Glutamatergic neuron (in vitro differentiated cells): ENCODE measurements at regions not wholly inside any gene's neighbourhood (a gene's known extent, or its start where the extent isn't known, plus 50 kb on each side); places are given as distances from the start of the nearest gene placed in this dataset.

Source experiments
- DNase-seq: peaks from one replicate; pipeline ENCODE4 v3.0.0; 2022
- H3K27ac Mint-ChIP-seq: one replicate; pipeline ENCODE4 v1.8.0; 2020; ENCODE audit warnings: mild to moderate bottlenecking, mixed read lengths, inconsistent platforms; ENCODE audit not compliant: unreplicated experiment
- H3K27me3 Mint-ChIP-seq: one replicate; pipeline ENCODE4 v1.8.0; 2020; ENCODE audit warnings: mild to moderate bottlenecking, moderate library complexity, mixed read lengths, inconsistent platforms; ENCODE audit not compliant: unreplicated experiment
- H3K36me3 Mint-ChIP-seq: one replicate; pipeline ENCODE4 v1.8.0; 2020; ENCODE audit warnings: mild to moderate bottlenecking, mixed read lengths, inconsistent platforms; ENCODE audit not compliant: unreplicated experiment
- H3K4me1 Mint-ChIP-seq: one replicate; pipeline ENCODE4 v1.8.0; 2020; ENCODE audit warnings: mild to moderate bottlenecking, low read depth, mixed read lengths, inconsistent platforms; ENCODE audit not compliant: unreplicated experiment
- H3K4me3 Mint-ChIP-seq: one replicate; pipeline ENCODE4 v1.8.0; 2020; ENCODE audit warnings: mild to moderate bottlenecking, mixed read lengths, inconsistent platforms; ENCODE audit not compliant: unreplicated experiment
- H3K9me3 Mint-ChIP-seq: one replicate; pipeline ENCODE4 v1.8.0; 2020; ENCODE audit warnings: mild to moderate bottlenecking, moderate library complexity, mixed read lengths, inconsistent platforms; ENCODE audit not compliant: unreplicated experiment
- TF ChIP-seq, protein P1 (sequence below): fragments of 200-600 bp; sonication (generic); IDR thresholded peaks from one replicate; pipeline ENCODE4 v1.5.0; 2021; ENCODE audit not compliant: partially characterized antibody, unreplicated experiment

DNA sequence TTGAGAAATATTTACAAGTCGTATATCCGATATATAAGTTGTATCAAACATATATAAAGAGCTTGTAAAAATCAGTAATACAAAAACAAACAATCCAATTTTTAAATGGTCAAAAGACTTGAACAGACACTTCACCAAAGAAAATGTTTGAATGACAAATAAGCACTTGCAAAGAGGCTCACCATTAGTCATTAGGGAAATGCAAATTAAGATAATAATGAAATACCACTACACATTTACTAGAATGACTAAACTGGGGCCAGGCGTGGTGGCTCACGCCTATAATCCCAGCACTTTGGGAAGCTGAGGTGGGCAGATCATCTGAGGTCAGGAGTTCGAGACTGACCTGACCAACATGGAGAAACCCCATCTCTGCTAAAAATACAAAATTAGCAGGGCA, 134.6 kb upstream of the HAND1 start:
- peaks cover 2% of the 10 kb centered on the region for H3K4me1 Mint-ChIP-seq
- peaks cover 4% of the 10 kb centered on the region for H3K9me3 Mint-ChIP-seq
- no peak for DNase-seq
- no peaks in the 10 kb centered on the region for H3K36me3 Mint-ChIP-seq
- no peak overlapping the region for H3K4me3 Mint-ChIP-seq
- peaks cover 8% of the 10 kb centered on the region for H3K27me3 Mint-ChIP-seq
- no peak overlapping the region for H3K27ac Mint-ChIP-seq
- TF ChIP-seq, protein P1, sequence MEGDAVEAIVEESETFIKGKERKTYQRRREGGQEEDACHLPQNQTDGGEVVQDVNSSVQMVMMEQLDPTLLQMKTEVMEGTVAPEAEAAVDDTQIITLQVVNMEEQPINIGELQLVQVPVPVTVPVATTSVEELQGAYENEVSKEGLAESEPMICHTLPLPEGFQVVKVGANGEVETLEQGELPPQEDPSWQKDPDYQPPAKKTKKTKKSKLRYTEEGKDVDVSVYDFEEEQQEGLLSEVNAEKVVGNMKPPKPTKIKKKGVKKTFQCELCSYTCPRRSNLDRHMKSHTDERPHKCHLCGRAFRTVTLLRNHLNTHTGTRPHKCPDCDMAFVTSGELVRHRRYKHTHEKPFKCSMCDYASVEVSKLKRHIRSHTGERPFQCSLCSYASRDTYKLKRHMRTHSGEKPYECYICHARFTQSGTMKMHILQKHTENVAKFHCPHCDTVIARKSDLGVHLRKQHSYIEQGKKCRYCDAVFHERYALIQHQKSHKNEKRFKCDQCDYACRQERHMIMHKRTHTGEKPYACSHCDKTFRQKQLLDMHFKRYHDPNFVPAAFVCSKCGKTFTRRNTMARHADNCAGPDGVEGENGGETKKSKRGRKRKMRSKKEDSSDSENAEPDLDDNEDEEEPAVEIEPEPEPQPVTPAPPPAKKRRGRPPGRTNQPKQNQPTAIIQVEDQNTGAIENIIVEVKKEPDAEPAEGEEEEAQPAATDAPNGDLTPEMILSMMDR = no peak

DNA sequence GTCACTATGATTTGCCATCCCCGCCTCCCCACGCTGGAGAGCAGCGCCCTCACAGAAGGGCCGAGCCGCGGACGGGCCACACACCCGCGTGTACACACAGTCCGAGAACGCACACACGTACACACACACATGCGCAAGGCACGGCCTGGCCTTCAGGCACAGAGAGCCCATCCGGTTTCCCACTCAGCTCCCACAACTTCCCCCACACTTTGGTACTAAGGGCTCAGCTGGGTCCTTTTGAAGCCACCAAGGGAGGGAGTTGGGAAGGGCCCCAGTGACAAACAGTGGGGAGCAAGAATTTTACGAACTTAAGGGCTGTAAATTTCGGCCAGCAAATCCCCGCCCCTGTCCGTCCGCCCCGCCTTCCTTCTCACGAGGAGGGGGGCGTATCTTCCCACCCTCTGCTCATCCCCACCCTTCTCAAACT, 133.3 kb upstream of the HAND1 start:
- Mint-ChIP-seq H3K27me3 (peaks cover 8% of the 10 kb centered on the region), H3K4me1 (peaks cover 2% of the 10 kb centered on the region), H3K27ac (no peak overlapping the region), H3K36me3 (no peaks in the 10 kb centered on the region), H3K9me3 (peaks cover 4% of the 10 kb centered on the region), H3K4me3 (peak overlapping the region; percentile 84)
- DNase-seq = no peak
- TF ChIP-seq, protein P1 = no peak

DNA sequence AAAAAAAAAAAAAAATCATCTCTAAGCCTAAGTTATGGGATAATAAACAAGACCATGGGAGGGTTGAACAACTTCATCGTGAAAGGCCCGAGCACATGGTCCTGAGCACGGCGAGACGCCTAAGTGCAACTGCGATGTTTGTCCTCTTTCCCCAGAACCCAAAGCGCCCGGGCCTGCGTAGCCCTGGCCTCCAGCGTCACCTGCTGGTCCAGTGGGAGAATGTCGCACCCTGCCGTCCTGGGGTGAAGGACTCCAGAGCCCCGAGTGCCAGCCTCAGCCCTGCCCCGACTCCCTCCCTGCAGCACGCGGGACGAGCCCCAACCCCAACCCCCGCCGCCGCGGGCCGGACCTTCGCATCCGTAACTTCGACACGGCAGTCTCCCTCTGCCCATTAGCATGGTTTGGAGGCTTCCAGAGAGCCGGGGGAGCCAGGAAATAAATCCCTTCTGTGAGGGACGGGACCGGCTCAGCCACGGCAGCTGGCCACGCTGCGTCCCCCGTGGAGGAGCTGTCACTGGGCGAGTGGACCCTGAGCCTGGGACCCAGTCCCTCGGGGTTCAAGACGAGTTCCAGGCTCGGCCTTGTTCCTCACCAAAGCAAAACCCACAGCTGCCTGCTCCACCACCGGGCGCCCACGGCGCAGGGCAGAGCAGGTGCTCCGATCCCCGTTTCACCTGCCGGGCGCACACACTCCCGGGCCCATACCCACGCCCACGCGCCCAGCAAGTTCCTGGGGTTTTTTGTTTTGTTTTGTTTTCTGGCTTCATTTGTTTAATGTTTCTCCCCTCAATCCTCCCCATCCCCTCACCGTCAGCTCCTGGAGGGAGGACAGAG, 132.5 kb upstream of the HAND1 start:
- peak; percentile 90 for DNase-seq
- Mint-ChIP-seq H3K4me1 (peaks cover 2% of the 10 kb centered on the region), H3K36me3 (no peaks in the 10 kb centered on the region), H3K27me3 (peaks cover 8% of the 10 kb centered on the region), H3K27ac (no peak overlapping the region), H3K4me3 (peak overlapping the region; percentile 77), H3K9me3 (peaks cover 4% of the 10 kb centered on the region)
- TF ChIP-seq, protein P1 = peak; percentile 80

DNA sequence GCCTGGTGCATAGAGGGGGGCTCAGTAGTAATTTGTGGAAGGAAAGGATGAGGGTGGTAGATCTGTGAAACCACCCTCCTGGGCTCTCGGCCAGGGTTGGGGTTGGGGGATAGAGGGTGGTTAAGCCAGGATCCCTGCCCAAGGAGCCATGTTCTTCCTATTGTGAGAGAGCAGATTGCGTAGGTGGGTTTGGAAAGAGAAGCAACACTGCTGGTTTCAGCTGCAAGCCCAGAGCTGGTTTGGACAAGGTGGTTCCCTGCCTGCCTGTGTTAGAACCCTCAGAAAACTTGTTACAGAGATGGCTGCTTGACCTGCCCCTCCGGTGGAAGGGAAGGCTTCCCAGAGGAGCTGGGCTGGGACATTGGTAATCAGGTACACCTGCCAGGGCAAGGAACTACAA, 131.2 kb upstream of the HAND1 start:
- Mint-ChIP-seq H3K9me3 (peaks cover 4% of the 10 kb centered on the region), H3K4me1 (peaks cover 2% of the 10 kb centered on the region), H3K27ac (no peak overlapping the region), H3K36me3 (no peaks in the 10 kb centered on the region), H3K4me3 (no peak overlapping the region), H3K27me3 (peaks cover 8% of the 10 kb centered on the region)
- TF ChIP-seq, protein P1 = no peak
- DNase-seq = no peak

DNA sequence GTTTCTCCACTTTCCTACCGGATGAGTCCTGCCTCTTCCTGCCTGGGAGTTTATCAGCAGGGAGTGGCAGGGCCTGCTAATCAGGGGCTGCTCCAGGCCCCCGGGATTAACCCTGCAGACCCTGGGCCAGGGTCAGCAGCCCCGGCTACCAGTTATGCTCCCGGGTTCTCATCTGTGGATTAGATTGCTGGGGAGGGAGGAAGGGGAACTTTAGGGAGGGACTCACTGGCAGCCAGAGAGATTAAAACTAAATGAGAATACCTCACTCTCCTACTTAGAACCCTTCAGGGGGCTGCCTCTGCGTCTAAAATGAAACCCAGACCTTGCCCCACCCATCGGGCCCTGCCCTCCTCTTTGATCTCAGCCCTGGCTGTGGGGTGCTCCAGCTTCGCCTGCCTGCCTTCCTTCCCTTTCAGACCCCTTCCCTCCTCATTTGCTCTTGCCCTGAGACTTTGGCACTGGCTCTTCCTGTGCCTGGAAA, 130.5 kb upstream of the HAND1 start:
- H3K27me3 Mint-ChIP-seq = peaks cover 8% of the 10 kb centered on the region
- H3K9me3 Mint-ChIP-seq = peaks cover 4% of the 10 kb centered on the region
- peaks cover 2% of the 10 kb centered on the region for H3K4me1 Mint-ChIP-seq
- H3K4me3 Mint-ChIP-seq = no peak overlapping the region
- no peaks in the 10 kb centered on the region for H3K36me3 Mint-ChIP-seq
- TF ChIP-seq, protein P1 = no peak
- DNase-seq = no peak
- no peak overlapping the region for H3K27ac Mint-ChIP-seq
